ENCODE measurements at regions not wholly inside any gene's neighbourhood (a gene's known extent, or its start where the extent isn't known, plus 50 kb on each side); places are given as distances from the start of the nearest gene placed in this dataset.

- TF ChIP-seq EP300 (IDR thresholded peaks at IDR 0.05) (no peak), CTCF (IDR thresholded peaks at IDR 0.05) (no peak), POLR2A (IDR thresholded peaks at IDR 0.05) (no peak), POLR2AphosphoS5 (IDR thresholded peaks at IDR 0.05) (no peak)
Measured at GRCh38 chr19:23554548-23554947, 132.5 kb downstream of the ZNF675 start.
